ENCODE measurements at regions not wholly inside any gene's neighbourhood (a gene's known extent, or its start where the extent isn't known, plus 50 kb on each side); places are given as distances from the start of the nearest gene placed in this dataset.
"Not testable (repeated sequence)": the region's sequence is repeated elsewhere in the genome, so short reads cannot be mapped to it uniquely, and the experiment has no call there.

GRCh38 chr14:19268047-19268627 is 166.0 kb downstream of the POTEG start:
- TF ChIP-seq POLR2AphosphoS5, POLR2A (IDR thresholded peaks at IDR 0.05): not testable (repeated sequence)
- TF ChIP-seq, protein P1, sequence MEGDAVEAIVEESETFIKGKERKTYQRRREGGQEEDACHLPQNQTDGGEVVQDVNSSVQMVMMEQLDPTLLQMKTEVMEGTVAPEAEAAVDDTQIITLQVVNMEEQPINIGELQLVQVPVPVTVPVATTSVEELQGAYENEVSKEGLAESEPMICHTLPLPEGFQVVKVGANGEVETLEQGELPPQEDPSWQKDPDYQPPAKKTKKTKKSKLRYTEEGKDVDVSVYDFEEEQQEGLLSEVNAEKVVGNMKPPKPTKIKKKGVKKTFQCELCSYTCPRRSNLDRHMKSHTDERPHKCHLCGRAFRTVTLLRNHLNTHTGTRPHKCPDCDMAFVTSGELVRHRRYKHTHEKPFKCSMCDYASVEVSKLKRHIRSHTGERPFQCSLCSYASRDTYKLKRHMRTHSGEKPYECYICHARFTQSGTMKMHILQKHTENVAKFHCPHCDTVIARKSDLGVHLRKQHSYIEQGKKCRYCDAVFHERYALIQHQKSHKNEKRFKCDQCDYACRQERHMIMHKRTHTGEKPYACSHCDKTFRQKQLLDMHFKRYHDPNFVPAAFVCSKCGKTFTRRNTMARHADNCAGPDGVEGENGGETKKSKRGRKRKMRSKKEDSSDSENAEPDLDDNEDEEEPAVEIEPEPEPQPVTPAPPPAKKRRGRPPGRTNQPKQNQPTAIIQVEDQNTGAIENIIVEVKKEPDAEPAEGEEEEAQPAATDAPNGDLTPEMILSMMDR (IDR thresholded peaks at IDR 0.05), result not testable (repeated sequence)

All from sigmoid colon (tissue), 4 donors.